PC-3 (cell line): ENCODE measurements at regions not wholly inside any gene's neighbourhood (a gene's known extent, or its start where the extent isn't known, plus 50 kb on each side); places are given as distances from the start of the nearest gene placed in this dataset.

ENCODE experiments used
- ATAC-seq: fragments of 200-7000 bp; cut with Tn5 transposase; 2 replicates; pipeline ENCODE4 v1.9.1; 2020; ENCODE audit warnings: mild to moderate bottlenecking, moderate library complexity
- BruUV-seq: library from RNA; stranded (reverse); fragments of 400-500 nt; replicated peaks from 2 replicates; lab custom pipeline; 2021; lab: Mats Ljungman, UMichigan
- CTCF ChIA-PET: fragments of 300-600 bp; sonication (Branson Sonifier 250); formaldehyde crosslinking; loops from one replicate; lab custom pipeline; 2022; ENCODE audit warnings: antibody characterized with exemption; lab: Charles Lee
- POLR2A ChIA-PET: fragments of 300-600 bp; sonication (Branson Sonifier 250); formaldehyde crosslinking; loops from one replicate; lab custom pipeline; 2022; ENCODE audit warnings: antibody characterized with exemption; ENCODE audit not compliant: unreplicated experiment; lab: Charles Lee
- DNase-seq: peaks from one replicate; pipeline ENCODE4 v3.0.0-alpha.2; 2015
- H2AFZ ChIP-seq: fragments of 300-600 bp; sonication (generic); 2 replicates; pipeline ENCODE4 v1.6.0; 2016; ENCODE audit warnings: antibody characterized with exemption, low read length
- H3F3A ChIP-seq: fragments of 300-600 bp; sonication (generic); one replicate; pipeline ENCODE4 v1.6.0; 2017; ENCODE audit warnings: antibody characterized with exemption, low read length, control low read depth, mild to moderate bottlenecking; ENCODE audit not compliant: unreplicated experiment
- H3K27ac ChIP-seq: fragments of 300-600 bp; sonication (generic); 2 replicates; pipeline ENCODE4 v1.5.1; 2016; ENCODE audit warnings: mild to moderate bottlenecking, low read length
- H3K27me3 ChIP-seq: fragments of 300-600 bp; sonication (generic); 2 replicates; pipeline ENCODE4 v1.6.1; 2016; ENCODE audit warnings: low read length, mixed read lengths
- H3K36me3 ChIP-seq: fragments of 300-600 bp; sonication (generic); 2 replicates; pipeline ENCODE4 v1.6.1; 2016; ENCODE audit warnings: low read depth, mixed run types, low read length, mixed read lengths
- H3K4me1 ChIP-seq: fragments of 300-600 bp; sonication (generic); 2 replicates; pipeline ENCODE4 v1.5.1; 2016; ENCODE audit warnings: low read length; ENCODE audit not compliant: insufficient read depth
- H3K4me2 ChIP-seq: fragments of 300-600 bp; sonication (generic); 2 replicates; pipeline ENCODE4 v1.6.0; 2016; ENCODE audit warnings: low read length
- H3K4me3 ChIP-seq: fragments of 300-600 bp; sonication (generic); 2 replicates; pipeline ENCODE4 v1.5.1; 2016; ENCODE audit warnings: mild to moderate bottlenecking, low read length, mixed read lengths
- H3K79me2 ChIP-seq: fragments of 300-600 bp; sonication (generic); 2 replicates; pipeline ENCODE4 v1.6.1; 2017; ENCODE audit warnings: low read length, mixed read lengths
- H3K9ac ChIP-seq: fragments of 300-600 bp; sonication (generic); 2 replicates; pipeline ENCODE4 v1.6.0; 2016; ENCODE audit warnings: mild to moderate bottlenecking, low read length
- H3K9me2 ChIP-seq: fragments of 300-600 bp; sonication (generic); replicated peaks from 2 replicates; pipeline ENCODE4 v1.6.1; 2016; ENCODE audit warnings: mixed run types, low read length, mixed read lengths
- H3K9me3 ChIP-seq: fragments of 300-600 bp; sonication (generic); 2 replicates; pipeline ENCODE4 v1.6.1; 2016; ENCODE audit warnings: low read length, mixed read lengths
- H4K20me1 ChIP-seq: fragments of 300-600 bp; sonication (generic); 2 replicates; pipeline ENCODE4 v1.6.1; 2016; ENCODE audit warnings: low read length, mixed read lengths
- CTCF ChIP-seq: fragments of 300-600 bp; sonication (generic); conservative IDR thresholded peaks from 2 replicates; pipeline ENCODE4 v1.5.1; 2017; ENCODE audit warnings: antibody characterized with exemption, low read depth, mild to moderate bottlenecking, low read length
- EZH2 ChIP-seq: fragments of 300-600 bp; sonication (generic); IDR thresholded peaks from one replicate; pipeline ENCODE4 v1.6.1; 2017; ENCODE audit warnings: antibody characterized with exemption, mild to moderate bottlenecking, low read length; ENCODE audit not compliant: unreplicated experiment
- EZH2phosphoT487 ChIP-seq: fragments of 300-600 bp; sonication (generic); IDR thresholded peaks from 2 replicates; pipeline ENCODE4 v1.6.1; 2018; ENCODE audit warnings: mild to moderate bottlenecking, antibody characterized with exemption, low read length, borderline replicate concordance
- intact Hi-C: fragments of 100-400 bp; cut with micrococcal nuclease; formaldehyde crosslinking; loops from 2 replicates; pipeline ENCODE4 v1.9.0; 2023

GRCh38 chr11:115792903-115793302, 288.7 kb upstream of the CADM1 start:
- Histone ChIP-seq H3F3A (no peaks in the 10 kb centered on the region), H2AFZ (no peak overlapping the region), H4K20me1 (no peaks in the 10 kb centered on the region), H3K9me3 (peaks cover 41% of the 10 kb centered on the region), H3K79me2 (no peaks in the 10 kb centered on the region), H3K27me3 (no peaks in the 10 kb centered on the region), H3K9me2 (no peaks in the 10 kb centered on the region), H3K9ac (no peak overlapping the region), H3K27ac (no peak overlapping the region), H3K4me2 (no peak overlapping the region), H3K4me1 (no peaks in the 10 kb centered on the region), H3K36me3 (no peaks in the 10 kb centered on the region), H3K4me3 (no peak overlapping the region)
- no peak for DNase-seq
- ChIA-PET CTCF (no interaction called here), POLR2A (no interaction called here)
- TF ChIP-seq EZH2 (no peak), CTCF (no peak), EZH2phosphoT487 (no peak)
- no peak for ATAC-seq
- intact Hi-C loops = no loop called here
- no TSS peak for BruUV-seq

- H3K4me1 ChIP-seq = no peaks in the 10 kb centered on the region
- ATAC-seq (no peak), DNase-seq (no peak)
- no peaks in the 10 kb centered on the region for H3K79me2 ChIP-seq
- ChIA-PET CTCF (no interaction called here), POLR2A (no interaction called here)
- intact Hi-C loops = no loop called here
- no peak overlapping the region for H3K4me2 ChIP-seq
- H3K36me3 ChIP-seq = no peaks in the 10 kb centered on the region
- H3F3A ChIP-seq = no peaks in the 10 kb centered on the region
- no peak for TF ChIP-seq EZH2phosphoT487
- TF ChIP-seq EZH2 = no peak
- no peak for TF ChIP-seq CTCF
- no peak overlapping the region for H3K27ac ChIP-seq
- H3K9me3 ChIP-seq = peaks cover 32% of the 10 kb centered on the region
- H3K9ac ChIP-seq = no peak overlapping the region
- BruUV-seq = no TSS peak
- H3K9me2 ChIP-seq = no peaks in the 10 kb centered on the region
- H3K27me3 ChIP-seq = no peaks in the 10 kb centered on the region
- no peaks in the 10 kb centered on the region for H4K20me1 ChIP-seq
- no peak overlapping the region for H2AFZ ChIP-seq
- no peak overlapping the region for H3K4me3 ChIP-seq
These were observed 283.1 kb upstream of the CADM1 start for GRCh38 chr11:115787302-115787701.

- Histone ChIP-seq H3K27ac (no peak overlapping the region), H4K20me1 (no peaks in the 10 kb centered on the region), H3K9ac (no peak overlapping the region), H3F3A (no peaks in the 10 kb centered on the region), H2AFZ (no peak overlapping the region), H3K9me3 (peaks cover 19% of the 10 kb centered on the region; the same call in 1 of the 2 replicates), H3K36me3 (no peaks in the 10 kb centered on the region), H3K4me3 (no peak overlapping the region), H3K27me3 (no peaks in the 10 kb centered on the region), H3K4me2 (no peak overlapping the region), H3K9me2 (no peaks in the 10 kb centered on the region), H3K79me2 (no peaks in the 10 kb centered on the region), H3K4me1 (no peaks in the 10 kb centered on the region)
- ChIA-PET POLR2A (no interaction called here), CTCF (no interaction called here)
- intact Hi-C loops = no loop called here
- TF ChIP-seq EZH2 = no peak
- no peak for TF ChIP-seq CTCF
- no peak for TF ChIP-seq EZH2phosphoT487
- DNase-seq = no peak
- no TSS peak for BruUV-seq
- ATAC-seq = no peak
These were observed 280.7 kb upstream of the CADM1 start for GRCh38 chr11:115784796-115785521.
